ENCODE measurements at regions not wholly inside any gene's neighbourhood (a gene's known extent, or its start where the extent isn't known, plus 50 kb on each side); places are given as distances from the start of the nearest gene placed in this dataset.

DNA sequence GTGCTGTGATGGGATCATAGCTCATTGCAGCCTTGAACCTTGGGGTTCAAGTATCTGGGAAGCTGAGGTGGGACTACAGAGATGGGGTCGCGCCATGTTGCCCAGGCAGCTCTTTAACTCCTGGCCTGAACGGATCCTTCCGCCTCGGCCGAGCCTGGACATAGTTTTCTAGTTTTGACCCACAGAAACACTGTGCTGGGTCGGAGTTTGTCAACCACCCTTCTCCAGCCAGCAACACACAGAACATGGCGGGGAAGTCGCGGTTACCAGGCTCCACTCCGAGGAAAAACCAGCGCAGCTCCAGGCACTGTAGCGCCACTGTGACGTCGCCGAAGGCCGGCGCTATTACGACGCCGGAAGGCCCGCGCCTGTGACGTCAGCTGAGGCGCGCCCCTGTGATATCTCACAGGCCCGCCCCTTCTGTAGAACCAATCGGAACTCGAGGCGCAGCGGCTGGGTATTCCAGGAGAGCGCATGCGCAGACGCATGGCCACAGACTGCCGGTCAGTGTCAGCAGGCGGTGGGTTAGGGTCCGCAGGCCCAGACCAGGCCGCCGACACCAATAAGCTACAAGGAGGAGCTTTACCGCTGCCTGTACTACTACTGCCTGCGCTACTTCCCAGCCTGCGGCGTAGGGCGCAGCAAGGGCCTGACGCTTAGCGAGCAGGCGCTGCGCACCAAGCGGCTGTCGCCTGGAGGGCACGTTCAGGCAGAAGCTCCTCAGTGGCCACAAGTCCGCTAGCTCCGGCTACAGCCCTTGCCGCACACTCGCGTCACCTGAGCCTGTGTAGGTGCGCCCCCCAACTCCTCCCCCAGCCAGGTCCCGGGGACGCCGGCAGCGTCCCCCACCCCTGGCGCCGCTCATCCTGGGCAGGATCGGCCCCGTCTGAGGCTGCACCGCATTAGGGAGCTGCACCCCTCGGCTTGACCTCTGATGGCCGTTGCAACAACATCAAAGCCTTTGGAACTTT lies 135.2 kb upstream of the KCTD7 start:
- TF ChIP-seq, protein P1, sequence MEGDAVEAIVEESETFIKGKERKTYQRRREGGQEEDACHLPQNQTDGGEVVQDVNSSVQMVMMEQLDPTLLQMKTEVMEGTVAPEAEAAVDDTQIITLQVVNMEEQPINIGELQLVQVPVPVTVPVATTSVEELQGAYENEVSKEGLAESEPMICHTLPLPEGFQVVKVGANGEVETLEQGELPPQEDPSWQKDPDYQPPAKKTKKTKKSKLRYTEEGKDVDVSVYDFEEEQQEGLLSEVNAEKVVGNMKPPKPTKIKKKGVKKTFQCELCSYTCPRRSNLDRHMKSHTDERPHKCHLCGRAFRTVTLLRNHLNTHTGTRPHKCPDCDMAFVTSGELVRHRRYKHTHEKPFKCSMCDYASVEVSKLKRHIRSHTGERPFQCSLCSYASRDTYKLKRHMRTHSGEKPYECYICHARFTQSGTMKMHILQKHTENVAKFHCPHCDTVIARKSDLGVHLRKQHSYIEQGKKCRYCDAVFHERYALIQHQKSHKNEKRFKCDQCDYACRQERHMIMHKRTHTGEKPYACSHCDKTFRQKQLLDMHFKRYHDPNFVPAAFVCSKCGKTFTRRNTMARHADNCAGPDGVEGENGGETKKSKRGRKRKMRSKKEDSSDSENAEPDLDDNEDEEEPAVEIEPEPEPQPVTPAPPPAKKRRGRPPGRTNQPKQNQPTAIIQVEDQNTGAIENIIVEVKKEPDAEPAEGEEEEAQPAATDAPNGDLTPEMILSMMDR (conservative IDR thresholded peaks at IDR 0.05 in 1 of 2, IDR thresholded peaks at IDR 0.05 in 1 of 2; ENCODE audit: extremely low read depth in 1 of 2, insufficient read depth in 1 of 2, low read depth in 1 of 2, low read length in 2 of 2), result no peak
- TF ChIP-seq EZH2 (IDR thresholded peaks at IDR 0.05; ENCODE audit: borderline replicate concordance, low read length), result no peak

Measured in mammary epithelial cell (primary cell).